HG03432 (cell line): ENCODE measurements at regions not wholly inside any gene's neighbourhood (a gene's known extent, or its start where the extent isn't known, plus 50 kb on each side); places are given as distances from the start of the nearest gene placed in this dataset.
A peak's percentile ranks its signal among the peaks of the same experiment; 100 is the strongest.
"Not testable (repeated sequence)": the region's sequence is repeated elsewhere in the genome, so short reads cannot be mapped to it uniquely, and the experiment has no call there.

Source experiments
- ATAC-seq: cut with Tn5 transposase; IDR thresholded peaks from one replicate; pipeline ENCODE4 v1.9.1; 2021; ENCODE audit warnings: mild to moderate bottlenecking, moderate library complexity; ENCODE audit not compliant: unreplicated experiment

GRCh38 chr4:163077680-163078079 is 89.0 kb downstream of the NAF1 start:
- ATAC-seq, result no peak

- no peak for ATAC-seq
These were observed 94.5 kb downstream of the NAF1 start for GRCh38 chr4:163072222-163072621.

- ATAC-seq, result no peak
These were observed 95.4 kb downstream of the NAF1 start for GRCh38 chr4:163071308-163071707.

- ATAC-seq, result no peak
These were observed 96.7 kb downstream of the NAF1 start for GRCh38 chr4:163070023-163070422.

GRCh38 chr4:163063891-163064290 is 102.8 kb downstream of the NAF1 start:
- ATAC-seq, result no peak

GRCh38 chr4:163048447-163048846 is 118.2 kb downstream of the NAF1 start:
- peak; percentile 86 for ATAC-seq

GRCh38 chr4:163042306-163042705 is 124.4 kb downstream of the NAF1 start:
- peak; percentile 71 for ATAC-seq

- ATAC-seq, result no peak
These were observed 149.6 kb downstream of the NAF1 start for GRCh38 chr4:163017135-163017534.

- no peak for ATAC-seq
These were observed 153.9 kb downstream of the NAF1 start for GRCh38 chr4:163012816-163013215.

GRCh38 chr4:163003979-163004378 is 162.7 kb downstream of the NAF1 start:
- ATAC-seq, result no peak

- ATAC-seq, result no peak
These were observed 178.2 kb downstream of the NAF1 start for GRCh38 chr4:162988530-162988929.

- ATAC-seq, result no peak
These were observed 181.6 kb downstream of the NAF1 start for GRCh38 chr4:162985131-162985530.

- no peak for ATAC-seq
These were observed 182.1 kb downstream of the NAF1 start for GRCh38 chr4:162984621-162985020.

- ATAC-seq, result no peak
These were observed 184.9 kb downstream of the NAF1 start for GRCh38 chr4:162981823-162982222.

- ATAC-seq, result no peak
These were observed 188.3 kb downstream of the NAF1 start for GRCh38 chr4:162978398-162978797.

GRCh38 chr4:162977788-162978187 is 188.9 kb downstream of the NAF1 start:
- ATAC-seq, result no peak

GRCh38 chr4:162972661-162973330 is 193.9 kb downstream of the NAF1 start:
- no peak for ATAC-seq

- no peak for ATAC-seq
These were observed 197.5 kb downstream of the NAF1 start for GRCh38 chr4:162969194-162969593.

- not testable (repeated sequence) for ATAC-seq
These were observed 200.7 kb downstream of the NAF1 start for GRCh38 chr4:162965978-162966377.

GRCh38 chr4:162959046-162959445 is 207.6 kb downstream of the NAF1 start:
- peak; percentile 69 for ATAC-seq

- no peak for ATAC-seq
These were observed 209.1 kb downstream of the NAF1 start for GRCh38 chr4:162957521-162958143.

GRCh38 chr4:162954976-162955375 is 211.7 kb downstream of the NAF1 start:
- no peak for ATAC-seq

- ATAC-seq, result no peak
These were observed 214.5 kb downstream of the NAF1 start for GRCh38 chr4:162952232-162952631.
